A673 (cell line): ENCODE measurements at regions not wholly inside any gene's neighbourhood (a gene's known extent, or its start where the extent isn't known, plus 50 kb on each side); places are given as distances from the start of the nearest gene placed in this dataset.

Source experiments
- BruUV-seq: library from RNA; stranded (reverse); fragments of 400-500 nt; replicated peaks from 2 replicates; lab custom pipeline; 2021; lab: Mats Ljungman, UMichigan
- CTCF ChIA-PET: fragments of 300-600 bp; sonication (Branson Sonifier 250); formaldehyde crosslinking; loops from one replicate; lab custom pipeline; 2022; ENCODE audit warnings: antibody characterized with exemption; lab: Charles Lee
- POLR2A ChIA-PET: fragments of 300-600 bp; sonication (Branson Sonifier 250); formaldehyde crosslinking; loops from one replicate; lab custom pipeline; 2022; ENCODE audit warnings: antibody characterized with exemption; ENCODE audit not compliant: low non-redundant PET; lab: Charles Lee
- DNase-seq: peaks from one replicate; pipeline ENCODE4 v3.0.0-alpha.2; 2015; ENCODE audit warnings: low spot score
- H3K27ac ChIP-seq: fragments of 200-600 bp; sonication (generic); 2 replicates; pipeline ENCODE4 v1.5.1; 2016; ENCODE audit warnings: mixed run types, low read depth, mild to moderate bottlenecking, mixed read lengths, antibody characterized with exemption, low read length; ENCODE audit not compliant: poor library complexity, severe bottlenecking
- H3K27me3 ChIP-seq: fragments of 200-600 bp; sonication (generic); replicated peaks from 2 replicates; pipeline ENCODE4 v1.6.1; 2017; ENCODE audit warnings: mixed run types, low read depth, mild to moderate bottlenecking, mixed read lengths, antibody characterized with exemption, low read length; ENCODE audit not compliant: insufficient read depth, poor library complexity
- H3K36me3 ChIP-seq: fragments of 200-600 bp; sonication (generic); 2 replicates; pipeline ENCODE4 v1.6.1; 2016; ENCODE audit warnings: mixed run types, mild to moderate bottlenecking, mixed read lengths, antibody characterized with exemption, low read length; ENCODE audit not compliant: insufficient read depth, poor library complexity, severe bottlenecking
- H3K4me1 ChIP-seq: fragments of 200-600 bp; sonication (generic); 2 replicates; pipeline ENCODE4 v1.6.1; 2017; ENCODE audit warnings: mixed run types, mild to moderate bottlenecking, mixed read lengths, antibody characterized with exemption, low read length; ENCODE audit not compliant: insufficient read depth, poor library complexity, severe bottlenecking
- H3K4me3 ChIP-seq: fragments of 200-600 bp; sonication (generic); 2 replicates; pipeline ENCODE4 v1.5.1; 2016; ENCODE audit warnings: low read depth, mixed run types, mild to moderate bottlenecking, mixed read lengths, low read length; ENCODE audit not compliant: poor library complexity, severe bottlenecking
- H3K9me3 ChIP-seq: fragments of 200-600 bp; sonication (generic); 2 replicates; pipeline ENCODE4 v1.6.1; 2016; ENCODE audit warnings: mixed run types, low read depth, mild to moderate bottlenecking, mixed read lengths, antibody characterized with exemption, low read length; ENCODE audit not compliant: poor library complexity, severe bottlenecking
- EZH2 ChIP-seq: fragments of 200-600 bp; sonication (generic); IDR thresholded peaks from 2 replicates; pipeline ENCODE4 v1.6.1; 2017; ENCODE audit warnings: borderline replicate concordance, low read depth, mild to moderate bottlenecking, mixed read lengths, antibody characterized with exemption, low read length; ENCODE audit not compliant: poor library complexity, severe bottlenecking
- intact Hi-C: fragments of 100-400 bp; cut with micrococcal nuclease; formaldehyde crosslinking; loops from one replicate; pipeline ENCODE4 v1.10.0; 2022; ENCODE audit not compliant: unreplicated experiment
- TF ChIP-seq, protein P1 (sequence below): fragments of 300-800, 200-600 bp; sonication (generic); conservative IDR thresholded peaks from 2 replicates; pipeline ENCODE4 v1.5.1; 2017; ENCODE audit warnings: low read depth, mild to moderate bottlenecking, antibody characterized with exemption, low read length, moderate library complexity, mixed read lengths

- H3K4me3 ChIP-seq = no peak overlapping the region
- no peaks in the 10 kb centered on the region for H3K4me1 ChIP-seq
- no peaks in the 10 kb centered on the region for H3K27me3 ChIP-seq
- no TSS peak for BruUV-seq
- CTCF ChIA-PET = no interaction called here
- DNase-seq = no peak
- POLR2A ChIA-PET = no interaction called here
- intact Hi-C loops = no loop called here
- TF ChIP-seq, protein P1, sequence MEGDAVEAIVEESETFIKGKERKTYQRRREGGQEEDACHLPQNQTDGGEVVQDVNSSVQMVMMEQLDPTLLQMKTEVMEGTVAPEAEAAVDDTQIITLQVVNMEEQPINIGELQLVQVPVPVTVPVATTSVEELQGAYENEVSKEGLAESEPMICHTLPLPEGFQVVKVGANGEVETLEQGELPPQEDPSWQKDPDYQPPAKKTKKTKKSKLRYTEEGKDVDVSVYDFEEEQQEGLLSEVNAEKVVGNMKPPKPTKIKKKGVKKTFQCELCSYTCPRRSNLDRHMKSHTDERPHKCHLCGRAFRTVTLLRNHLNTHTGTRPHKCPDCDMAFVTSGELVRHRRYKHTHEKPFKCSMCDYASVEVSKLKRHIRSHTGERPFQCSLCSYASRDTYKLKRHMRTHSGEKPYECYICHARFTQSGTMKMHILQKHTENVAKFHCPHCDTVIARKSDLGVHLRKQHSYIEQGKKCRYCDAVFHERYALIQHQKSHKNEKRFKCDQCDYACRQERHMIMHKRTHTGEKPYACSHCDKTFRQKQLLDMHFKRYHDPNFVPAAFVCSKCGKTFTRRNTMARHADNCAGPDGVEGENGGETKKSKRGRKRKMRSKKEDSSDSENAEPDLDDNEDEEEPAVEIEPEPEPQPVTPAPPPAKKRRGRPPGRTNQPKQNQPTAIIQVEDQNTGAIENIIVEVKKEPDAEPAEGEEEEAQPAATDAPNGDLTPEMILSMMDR = no peak
- TF ChIP-seq EZH2 = no peak
- H3K36me3 ChIP-seq = no peaks in the 10 kb centered on the region
- H3K27ac ChIP-seq = no peak overlapping the region
- no peaks in the 10 kb centered on the region for H3K9me3 ChIP-seq
Measured at GRCh38 chr13:73245246-73245645, 186.4 kb downstream of the KLF5 start.

DNA sequence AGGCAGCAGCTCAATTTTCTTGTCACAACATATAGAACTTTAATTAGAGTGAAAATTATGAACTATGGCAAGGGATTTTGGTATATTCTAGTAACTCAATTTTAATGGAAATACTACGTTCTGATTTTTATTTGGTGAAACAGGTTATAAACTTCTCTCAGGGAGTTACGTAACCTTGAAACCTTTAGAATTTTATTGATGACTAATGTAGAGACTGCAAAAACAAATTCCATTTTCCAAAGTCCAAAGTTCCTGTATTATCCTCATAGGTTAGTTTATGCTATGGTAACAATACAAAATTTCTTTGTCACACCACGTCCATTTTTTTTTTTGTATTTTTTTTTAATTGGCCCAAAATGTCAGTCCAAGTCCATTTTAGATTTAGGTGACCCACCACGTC lies 185.7 kb downstream of the KLF5 start:
- BruUV-seq = no TSS peak
- ChIA-PET POLR2A (no interaction called here), CTCF (no interaction called here)
- no peaks in the 10 kb centered on the region for H3K9me3 ChIP-seq
- no peaks in the 10 kb centered on the region for H3K27me3 ChIP-seq
- H3K4me3 ChIP-seq = no peak overlapping the region
- no peak overlapping the region for H3K27ac ChIP-seq
- DNase-seq = no peak
- TF ChIP-seq, protein P1 = no peak
- no peak for TF ChIP-seq EZH2
- intact Hi-C loops = no loop called here
- H3K4me1 ChIP-seq = no peaks in the 10 kb centered on the region
- H3K36me3 ChIP-seq = no peaks in the 10 kb centered on the region

DNA sequence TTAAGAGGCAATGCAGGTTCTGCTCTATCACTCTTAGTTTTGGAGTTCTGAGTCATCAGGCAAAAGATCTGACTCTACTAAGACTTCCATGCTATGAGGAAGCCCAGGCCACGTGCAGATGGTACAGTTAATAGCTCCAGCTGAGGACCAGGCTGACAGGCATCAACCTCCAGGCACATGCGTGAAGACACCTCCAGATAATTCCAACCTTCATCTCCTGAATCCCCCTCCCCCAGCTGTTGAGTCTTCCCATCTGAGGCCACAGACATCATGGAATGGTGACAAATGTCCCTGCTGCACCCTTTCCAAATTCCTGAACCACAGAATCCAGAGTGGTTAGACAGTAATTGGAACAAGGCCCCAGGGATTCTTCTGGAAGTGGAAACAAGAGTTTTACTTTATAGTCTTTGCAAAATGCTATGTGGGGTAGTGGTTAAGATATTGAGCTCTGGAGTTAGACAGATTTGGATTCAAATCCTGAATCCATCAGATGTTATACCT lies 183.8 kb downstream of the KLF5 start:
- no peak overlapping the region for H3K4me3 ChIP-seq
- no peak overlapping the region for H3K27ac ChIP-seq
- BruUV-seq = no TSS peak
- ChIA-PET CTCF (no interaction called here), POLR2A (no interaction called here)
- H3K27me3 ChIP-seq = no peaks in the 10 kb centered on the region
- no peaks in the 10 kb centered on the region for H3K4me1 ChIP-seq
- H3K9me3 ChIP-seq = no peaks in the 10 kb centered on the region
- no peak for DNase-seq
- H3K36me3 ChIP-seq = no peaks in the 10 kb centered on the region
- intact Hi-C loops = no loop called here
- TF ChIP-seq, protein P1 = no peak
- no peak for TF ChIP-seq EZH2
